C1 segment of cervical spinal cord (tissue), 14 donors: ENCODE measurements at regions not wholly inside any gene's neighbourhood (a gene's known extent, or its start where the extent isn't known, plus 50 kb on each side); places are given as distances from the start of the nearest gene placed in this dataset.
A peak's percentile ranks its signal among the peaks of the same experiment; 100 is the strongest.
"Not testable (repeated sequence)": the region's sequence is repeated elsewhere in the genome, so short reads cannot be mapped to it uniquely, and the experiment has no call there.

Experiments used
- DNase-seq, 14 donors: peaks; one replicate each; lab custom pipeline; 2025; lab: John Stamatoyannopoulos, UW

GRCh38 chr10:16116404-16117304, 256.3 kb upstream of the MINDY3 start:
- no peak for DNase-seq

DNA sequence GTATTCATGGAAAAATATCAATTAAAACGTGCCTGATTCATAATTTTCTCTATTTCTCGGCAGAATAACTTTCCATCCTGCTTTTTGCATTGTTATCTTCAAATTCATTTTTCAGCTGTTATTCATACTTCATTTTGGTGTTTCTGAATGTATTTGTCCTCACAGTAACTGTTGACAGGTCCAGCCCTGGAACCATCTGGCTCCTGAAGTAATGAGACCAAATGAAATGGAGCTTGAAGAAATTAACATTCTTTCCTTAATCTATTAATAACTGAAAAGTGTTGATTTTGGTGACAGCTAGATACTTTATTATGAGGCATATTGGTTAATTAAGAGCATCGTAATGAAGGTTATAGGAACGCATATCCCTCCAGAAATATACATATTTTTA, 257.0 kb upstream of the MINDY3 start:
- peak in 1 of 14 donors; percentile 51 for DNase-seq

DNA sequence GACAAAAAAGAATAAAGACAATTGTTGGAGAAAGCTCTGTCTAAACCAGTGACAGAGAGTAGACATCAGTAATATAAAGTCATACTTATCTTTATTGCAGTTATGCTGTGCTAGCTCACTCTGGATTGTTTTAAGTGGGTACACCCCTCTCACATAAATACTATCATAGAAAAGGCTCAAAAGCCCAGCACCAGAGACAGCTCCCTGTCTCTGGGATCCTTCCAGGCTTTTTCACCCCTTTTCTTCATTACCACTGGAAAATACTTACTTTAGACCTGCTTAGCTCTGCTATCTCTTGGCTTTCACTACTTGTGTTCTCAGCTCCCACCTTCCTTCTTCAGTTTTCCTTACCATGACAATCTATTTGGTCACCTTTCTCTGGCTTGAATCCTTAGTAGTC, 259.1 kb upstream of the MINDY3 start:
- DNase-seq: no peak

GRCh38 chr10:16120563-16120962, 260.3 kb upstream of the MINDY3 start:
- no peak for DNase-seq

DNA sequence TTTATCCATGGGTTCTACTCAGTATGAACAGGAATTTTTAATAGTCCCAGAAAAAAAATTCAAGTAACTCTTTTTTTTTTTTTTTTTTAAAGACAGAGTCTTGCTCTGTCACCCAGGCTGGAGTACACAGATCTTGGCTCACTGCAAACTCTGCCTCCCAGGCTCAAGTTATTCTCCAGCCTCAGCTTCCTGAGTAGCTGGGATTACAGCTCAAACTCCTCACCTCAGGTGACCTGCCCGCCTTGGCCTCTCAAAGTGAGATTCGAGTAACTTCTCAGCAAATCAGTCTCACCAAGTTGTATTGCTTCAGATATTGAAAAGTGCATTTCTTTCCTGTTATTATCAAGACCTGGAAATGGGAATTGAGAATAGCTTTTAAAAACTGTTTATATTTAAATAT, 281.2 kb upstream of the MINDY3 start:
- DNase-seq: no peak

GRCh38 chr10:16146993-16147392, 286.7 kb upstream of the MINDY3 start:
- no peak for DNase-seq

- DNase-seq: peak in 1 of 14 donors; percentile 27
Measured at GRCh38 chr10:16155834-16156233, 281.0 kb upstream of the PTER start.

DNA sequence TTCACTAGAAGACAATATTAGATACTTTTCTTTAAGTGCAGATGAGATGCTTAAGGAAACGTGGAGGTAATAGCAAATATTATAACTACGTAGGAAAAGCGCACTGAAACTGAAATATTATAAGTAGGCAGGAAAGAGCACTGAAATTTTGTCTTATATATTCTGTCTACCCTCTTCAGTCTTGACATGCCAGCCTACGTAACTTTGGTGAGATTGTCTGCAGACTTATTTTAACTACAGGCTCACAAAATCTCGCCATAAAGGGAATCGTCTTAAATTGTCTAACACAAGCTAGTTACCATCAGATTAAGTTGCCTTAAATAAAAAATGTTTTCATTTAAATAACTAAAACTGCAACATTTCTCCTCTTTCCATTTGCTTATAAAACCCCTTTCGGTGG, 280.1 kb upstream of the PTER start:
- DNase-seq: no peak

DNA sequence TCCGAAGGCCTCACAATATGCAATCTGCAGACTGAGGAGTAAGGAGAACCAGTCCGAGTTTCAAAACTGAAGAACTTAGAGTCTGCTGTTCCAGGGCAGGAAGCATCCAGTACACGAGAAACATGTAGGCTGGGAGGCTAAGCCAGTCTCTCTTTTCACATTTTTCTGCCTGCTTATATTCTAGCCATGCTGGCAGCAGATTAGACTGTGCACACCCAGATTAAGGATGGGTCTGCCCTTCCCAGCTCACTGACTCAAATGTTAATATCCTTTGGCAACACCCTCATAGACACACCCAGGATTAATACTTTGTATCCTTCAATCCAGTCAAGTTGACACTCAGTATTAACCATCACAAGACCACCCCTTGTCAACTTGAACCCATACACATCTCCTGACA, 271.7 kb upstream of the PTER start:
- not testable (repeated sequence) for DNase-seq

DNA sequence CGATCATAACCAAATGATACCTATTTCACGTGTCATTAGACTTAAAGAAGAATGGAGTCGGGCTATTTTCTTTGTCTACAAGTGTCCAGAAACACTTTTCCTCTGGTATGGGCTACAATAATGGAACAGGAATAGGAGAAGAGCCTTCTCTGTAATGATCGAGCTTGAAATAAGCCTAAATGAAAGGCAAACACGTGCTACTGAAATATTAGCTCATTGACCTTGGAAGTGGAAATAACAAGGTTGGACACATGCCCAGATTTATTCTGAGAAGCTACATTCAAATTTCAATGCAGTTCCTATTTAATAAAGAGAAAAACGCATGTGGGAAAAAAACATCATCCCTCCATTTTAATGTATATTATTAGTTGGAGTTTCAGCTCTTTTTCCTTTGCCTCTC, 254.7 kb upstream of the PTER start:
- no peak for DNase-seq

GRCh38 chr10:16182688-16183087, 254.1 kb upstream of the PTER start:
- DNase-seq: no peak

- DNase-seq: no peak
Measured at GRCh38 chr10:16184096-16184597, 252.7 kb upstream of the PTER start.

DNA sequence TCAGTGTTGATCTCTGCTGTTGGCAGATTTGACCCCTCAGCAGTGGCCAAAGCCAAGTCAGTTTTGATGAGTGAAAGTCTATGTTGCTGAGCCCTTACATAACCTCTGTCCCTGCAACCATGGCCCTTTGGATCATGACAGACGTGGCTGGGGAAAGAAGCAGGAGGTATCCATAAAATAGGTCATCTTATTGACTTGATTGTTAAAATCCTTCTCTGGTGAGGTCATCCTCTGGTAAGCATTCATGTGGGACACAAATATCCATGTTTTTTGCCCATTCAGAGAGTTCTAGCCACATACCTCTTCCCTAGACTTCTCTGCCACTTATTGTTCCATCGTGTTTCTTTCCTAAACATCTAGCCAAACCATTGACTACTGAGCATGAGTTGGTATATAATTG, 251.9 kb upstream of the PTER start:
- DNase-seq: no peak

DNA sequence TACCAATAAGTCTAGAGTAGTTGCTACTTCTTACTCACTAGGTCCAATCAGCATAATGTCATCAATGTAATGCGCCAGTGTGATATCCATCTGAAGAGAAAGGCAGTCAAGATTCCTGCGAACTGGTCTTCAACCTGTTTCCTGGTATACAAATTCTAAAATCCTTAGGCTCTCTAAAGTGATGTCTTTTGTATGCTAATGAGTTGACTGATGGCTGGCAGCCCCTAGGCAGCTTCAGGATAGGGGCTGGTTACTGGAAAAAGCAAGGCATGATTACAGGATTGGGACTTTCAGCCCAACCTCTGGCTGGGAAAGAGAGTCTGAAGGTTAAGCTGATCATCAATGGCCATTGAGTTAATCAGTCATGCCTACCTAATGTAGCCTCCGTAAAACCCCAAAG, 250.2 kb upstream of the PTER start:
- no peak for DNase-seq

- DNase-seq: no peak
Measured at GRCh38 chr10:16187161-16187560, 249.6 kb upstream of the PTER start.

DNA sequence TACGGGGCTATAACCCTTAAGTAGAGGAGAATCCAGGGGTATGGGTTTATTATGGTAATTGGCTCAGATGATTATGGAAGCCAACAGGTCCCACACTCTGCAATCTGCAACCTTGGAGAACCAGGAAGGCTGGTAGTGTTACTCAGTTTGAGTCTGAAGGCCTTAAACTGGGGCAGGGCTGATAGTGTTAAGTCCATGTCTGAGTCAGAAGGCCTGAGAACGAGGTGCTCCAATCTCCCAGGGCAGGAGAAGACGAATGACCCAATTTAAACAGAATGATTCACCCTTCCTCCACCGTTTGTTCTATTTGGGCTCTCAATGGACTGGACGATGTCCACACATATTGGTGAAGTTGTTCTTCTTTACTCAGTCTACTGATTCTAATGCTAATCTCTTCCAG, 244.5 kb upstream of the PTER start:
- DNase-seq: no peak

DNA sequence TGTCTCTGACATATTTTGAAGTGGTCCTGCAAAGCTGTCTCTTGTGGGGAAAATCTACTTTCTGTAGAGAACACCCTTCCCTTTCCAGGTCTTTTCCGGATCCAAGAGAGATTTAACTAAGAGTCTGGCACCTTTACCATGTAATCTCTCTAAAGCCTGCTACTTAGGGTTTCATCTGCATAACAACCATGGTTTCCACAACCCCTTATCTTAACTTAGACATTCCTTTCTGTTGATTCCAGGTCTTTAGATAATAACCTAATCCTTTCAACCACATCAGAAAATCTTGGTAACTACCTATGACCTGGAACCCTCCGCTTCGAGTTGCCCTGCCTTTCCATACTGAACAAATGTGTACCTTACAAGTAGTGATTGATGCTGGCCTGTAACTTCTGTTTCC, 243.6 kb upstream of the PTER start:
- no peak for DNase-seq

- no peak for DNase-seq
Measured at GRCh38 chr10:16195178-16195769, 241.5 kb upstream of the PTER start.

GRCh38 chr10:16195894-16196293, 240.9 kb upstream of the PTER start:
- no peak for DNase-seq

GRCh38 chr10:16199216-16199615, 237.6 kb upstream of the PTER start:
- no peak for DNase-seq

DNA sequence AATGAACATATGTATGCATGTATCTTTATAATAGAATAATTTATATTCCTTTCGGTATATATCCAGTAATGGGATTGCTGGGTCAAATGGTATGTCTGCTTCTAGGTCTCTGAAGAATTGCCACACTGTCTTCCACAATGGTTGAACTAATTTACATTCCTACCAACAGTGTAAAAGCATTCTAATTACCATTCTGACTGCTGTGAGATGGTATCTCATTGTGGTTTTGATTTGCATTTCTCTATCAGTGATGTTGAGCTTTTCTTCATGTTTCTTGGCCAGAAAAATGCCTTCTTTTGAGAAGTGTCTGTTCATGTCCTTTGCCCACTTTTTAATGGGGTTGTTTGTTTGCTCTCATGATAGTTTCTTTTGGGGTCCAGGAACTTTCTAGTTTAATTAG, 213.2 kb upstream of the PTER start:
- DNase-seq: not testable (repeated sequence)

GRCh38 chr10:16227674-16228073, 209.1 kb upstream of the PTER start:
- DNase-seq: no peak

- no peak for DNase-seq
Measured at GRCh38 chr10:16231176-16231575, 205.6 kb upstream of the PTER start.
